ENCODE measurements at regions not wholly inside any gene's neighbourhood (a gene's known extent, or its start where the extent isn't known, plus 50 kb on each side); places are given as distances from the start of the nearest gene placed in this dataset.

GRCh38 chr21:28832013-28832714, 160.5 kb downstream of the LTN1 start:
- dilution Hi-C loops (cut with MboI; ENCODE audit: extremely low pct_ligation_motif_present, low sequenced_read_pairs), result no loop called here
- Histone ChIP-seq H3K4me1 (ENCODE audit: control insufficient read depth, extremely low read depth, insufficient read depth, low read length) (peaks cover 19% of the 10 kb centered on the region), H3K9me1 (ENCODE audit: control insufficient read depth, extremely low read depth, insufficient read depth, low read length) (no peaks in the 10 kb centered on the region), H3K9ac (ENCODE audit: control insufficient read depth, extremely low read depth, insufficient read depth, low read length) (no peak overlapping the region), H4K20me1 (ENCODE audit: control insufficient read depth, extremely low read depth, insufficient read depth, low read length) (no peaks in the 10 kb centered on the region), H3K4me2 (ENCODE audit: control insufficient read depth, extremely low read depth, insufficient read depth, low read depth, low read length) (peak overlapping the region; percentile 49), H2AFZ (ENCODE audit: control insufficient read depth, low read length) (no peak overlapping the region), H3K36me3 (ENCODE audit: control insufficient read depth in 2 of 2, extremely low read depth in 1 of 2, insufficient read depth in 2 of 2, low read length in 2 of 2) (no peaks in the 10 kb centered on the region), H3K79me2 (ENCODE audit: control insufficient read depth, insufficient read depth, low read length) (no peaks in the 10 kb centered on the region), H3K27ac (ENCODE audit: control insufficient read depth, insufficient read depth, low read length) (peak overlapping the region; percentile 5), H3K9me3 (ENCODE audit: control insufficient read depth, low read depth, low read length) (no peaks in the 10 kb centered on the region), H3K4me3 (ENCODE audit: control insufficient read depth in 2 of 3, extremely low read depth in 1 of 3, insufficient read depth in 2 of 3, low read depth in 1 of 3, low read length in 3 of 3) (no peak overlapping the region), H3K27me3 (ENCODE audit: control insufficient read depth, extremely low read depth, insufficient read depth, low read length) (no peaks in the 10 kb centered on the region)
- peak; percentile 60 for FAIRE-seq
- no peak for DNase-seq (ENCODE audit: low read depth, low spot score)
- no peak for TF ChIP-seq CTCF (optimal IDR thresholded peaks at IDR 0.05 in 1 of 3, IDR thresholded peaks at IDR 0.05 in 1 of 3, conservative IDR thresholded peaks at IDR 0.05 in 1 of 3; ENCODE audit: extremely low read depth in 1 of 3, insufficient read depth in 2 of 3, low read length in 3 of 3)
- TF ChIP-seq EZH2 (IDR thresholded peaks at IDR 0.05; ENCODE audit: low read length), result no peak

GRCh38 chr21:28828981-28829380, 163.7 kb downstream of the LTN1 start:
- Histone ChIP-seq H3K4me2 (ENCODE audit: control insufficient read depth, extremely low read depth, insufficient read depth, low read depth, low read length) (no peak overlapping the region), H3K27ac (ENCODE audit: control insufficient read depth, insufficient read depth, low read length) (no peak overlapping the region)

More at GRCh38 chr21:28828981-28829380, 163.7 kb downstream of the LTN1 start:
- TF ChIP-seq EZH2 (IDR thresholded peaks at IDR 0.05; ENCODE audit: low read length), result no peak
- TF ChIP-seq CTCF (optimal IDR thresholded peaks at IDR 0.05 in 1 of 3, IDR thresholded peaks at IDR 0.05 in 1 of 3, conservative IDR thresholded peaks at IDR 0.05 in 1 of 3; ENCODE audit: extremely low read depth in 1 of 3, insufficient read depth in 2 of 3, low read length in 3 of 3), result no peak
- Histone ChIP-seq H3K9ac (ENCODE audit: control insufficient read depth, extremely low read depth, insufficient read depth, low read length) (no peak overlapping the region), H2AFZ (ENCODE audit: control insufficient read depth, low read length) (no peak overlapping the region), H3K4me1 (ENCODE audit: control insufficient read depth, extremely low read depth, insufficient read depth, low read length) (peaks cover 19% of the 10 kb centered on the region), H3K4me3 (ENCODE audit: control insufficient read depth in 2 of 3, extremely low read depth in 1 of 3, insufficient read depth in 2 of 3, low read depth in 1 of 3, low read length in 3 of 3) (no peak overlapping the region), H3K9me1 (ENCODE audit: control insufficient read depth, extremely low read depth, insufficient read depth, low read length) (no peaks in the 10 kb centered on the region), H3K36me3 (ENCODE audit: control insufficient read depth in 2 of 2, extremely low read depth in 1 of 2, insufficient read depth in 2 of 2, low read length in 2 of 2) (no peaks in the 10 kb centered on the region), H3K9me3 (ENCODE audit: control insufficient read depth, low read depth, low read length) (no peaks in the 10 kb centered on the region), H3K27me3 (ENCODE audit: control insufficient read depth, extremely low read depth, insufficient read depth, low read length) (no peaks in the 10 kb centered on the region), H3K79me2 (ENCODE audit: control insufficient read depth, insufficient read depth, low read length) (no peaks in the 10 kb centered on the region), H4K20me1 (ENCODE audit: control insufficient read depth, extremely low read depth, insufficient read depth, low read length) (no peaks in the 10 kb centered on the region)
- no peak for FAIRE-seq
- DNase-seq (ENCODE audit: low read depth, low spot score), result no peak
- dilution Hi-C loops (cut with MboI; ENCODE audit: extremely low pct_ligation_motif_present, low sequenced_read_pairs), result no loop called here
